ENCODE measurements at regions not wholly inside any gene's neighbourhood (a gene's known extent, or its start where the extent isn't known, plus 50 kb on each side); places are given as distances from the start of the nearest gene placed in this dataset.

DNA sequence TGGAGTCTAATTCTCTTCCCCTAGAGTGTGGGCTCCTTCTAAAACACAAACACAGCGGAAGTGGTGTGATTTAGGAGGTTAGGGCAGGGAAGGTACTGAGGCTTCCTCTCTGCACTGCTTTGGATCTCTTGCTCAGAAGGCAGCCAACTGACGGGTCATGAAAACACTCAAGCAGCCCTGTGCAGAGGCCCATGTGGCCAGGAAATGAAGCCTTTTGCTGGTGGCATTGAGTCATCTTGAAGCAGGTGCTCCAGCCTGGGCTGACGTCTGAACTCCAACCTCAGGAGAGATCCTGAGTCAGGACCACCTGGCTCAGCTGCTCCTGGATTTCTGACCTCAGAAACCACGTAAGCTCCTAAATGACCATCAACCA is 72.9 kb downstream of the MRM1 start:
- no peak for TF ChIP-seq YY1 (IDR thresholded peaks at IDR 0.05; ENCODE audit: insufficient read depth, insufficient read length)
- no peak for TF ChIP-seq ZNF274 (IDR thresholded peaks at IDR 0.05; ENCODE audit: low read depth, low read length)
- no peak for TF ChIP-seq SUZ12 (IDR thresholded peaks at IDR 0.05; ENCODE audit: extremely low read depth, insufficient read depth, insufficient read length)

All from NT2/D1 (cell line).